Neutrophil (primary cell): ENCODE measurements at regions not wholly inside any gene's neighbourhood (a gene's known extent, or its start where the extent isn't known, plus 50 kb on each side); places are given as distances from the start of the nearest gene placed in this dataset.

Source experiments
- H3K27ac ChIP-seq: fragments of 200-600 bp; sonication (generic); 2 replicates; pipeline ENCODE4 v1.5.1; 2016; ENCODE audit warnings: mild to moderate bottlenecking, moderate library complexity
- H3K27me3 ChIP-seq: fragments of 200-600 bp; sonication (generic); 2 replicates; pipeline ENCODE4 v1.6.0; 2016; ENCODE audit warnings: mild to moderate bottlenecking
- H3K36me3 ChIP-seq: fragments of 200-600 bp; sonication (generic); 2 replicates; pipeline ENCODE4 v1.5.1; 2017
- H3K4me1 ChIP-seq, 2 experiments: fragments of 200-600 bp in 1 of 2; sonication (generic) in 1 of 2; 1 replicate in 1 of 2; 2 replicates in 1 of 2; pipeline versions ENCODE4 v1.5.1 to v1.6.1; 2013 to 2016; ENCODE audit warnings: low read depth in 1 of 2, low read length in 1 of 2, mild to moderate bottlenecking in 1 of 2, moderate library complexity in 1 of 2; ENCODE audit not compliant: control insufficient read depth in 1 of 2, insufficient read depth in 1 of 2
- H3K4me3 ChIP-seq, 2 experiments: fragments of 200-600 bp in 1 of 2; sonication (generic) in 1 of 2; 1 replicate in 1 of 2; 2 replicates in 1 of 2; pipeline ENCODE4 v1.5.1; 2013 to 2016; ENCODE audit warnings: low read depth in 1 of 2, low read length in 1 of 2, mild to moderate bottlenecking in 1 of 2, moderate library complexity in 1 of 2
- H3K9me3 ChIP-seq: fragments of 200-600 bp; sonication (generic); 2 replicates; pipeline ENCODE4 v1.5.1; 2016
- CTCF ChIP-seq: fragments of 200-600 bp; sonication (generic); IDR thresholded peaks from 2 replicates; pipeline ENCODE4 v1.5.1; 2016; ENCODE audit warnings: antibody characterized with exemption

DNA sequence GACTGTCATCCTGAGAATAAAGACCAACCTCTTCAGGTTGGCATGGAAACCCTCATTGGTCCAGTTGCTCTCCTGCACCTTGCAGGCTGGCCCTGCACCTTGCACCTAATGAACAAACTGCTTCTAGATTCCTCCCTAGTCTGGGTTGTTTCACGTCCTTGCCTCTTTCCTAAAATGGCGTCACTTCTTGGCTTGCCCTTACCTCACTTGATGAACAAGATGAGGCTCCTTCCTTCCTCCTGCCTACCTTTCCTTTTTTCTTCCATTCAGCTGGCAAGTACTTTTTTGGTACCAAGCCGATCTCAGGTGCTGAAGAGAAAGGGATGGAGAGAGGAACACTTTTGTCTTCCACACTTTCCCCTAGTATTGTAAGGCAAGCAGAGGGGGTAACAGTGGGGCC, 74.5 kb downstream of the MYCN start:
- Histone ChIP-seq H3K27me3 (peaks cover 64% of the 10 kb centered on the region), H3K9me3 (no peaks in the 10 kb centered on the region), H3K4me3 (no peak overlapping the region), H3K4me1 (no peaks in the 10 kb centered on the region), H3K27ac (no peak overlapping the region), H3K36me3 (no peaks in the 10 kb centered on the region)
- TF ChIP-seq CTCF, result no peak

GRCh38 chr2:16014041-16014787, 73.9 kb downstream of the MYCN start:
- Histone ChIP-seq H3K36me3 (no peaks in the 10 kb centered on the region), H3K27ac (no peak overlapping the region), H3K9me3 (no peaks in the 10 kb centered on the region), H3K27me3 (peaks cover 64% of the 10 kb centered on the region), H3K4me3 (no peak overlapping the region), H3K4me1 (no peaks in the 10 kb centered on the region)
- no peak for TF ChIP-seq CTCF

- no peak for TF ChIP-seq CTCF
- H3K27me3 ChIP-seq, result peaks cover 64% of the 10 kb centered on the region
- H3K27ac ChIP-seq, result no peak overlapping the region
- no peaks in the 10 kb centered on the region for H3K9me3 ChIP-seq
- no peaks in the 10 kb centered on the region for H3K36me3 ChIP-seq
- H3K4me3 ChIP-seq, result no peak overlapping the region
- H3K4me1 ChIP-seq, result no peaks in the 10 kb centered on the region
These were observed 73.1 kb downstream of the MYCN start for GRCh38 chr2:16013359-16013911.

DNA sequence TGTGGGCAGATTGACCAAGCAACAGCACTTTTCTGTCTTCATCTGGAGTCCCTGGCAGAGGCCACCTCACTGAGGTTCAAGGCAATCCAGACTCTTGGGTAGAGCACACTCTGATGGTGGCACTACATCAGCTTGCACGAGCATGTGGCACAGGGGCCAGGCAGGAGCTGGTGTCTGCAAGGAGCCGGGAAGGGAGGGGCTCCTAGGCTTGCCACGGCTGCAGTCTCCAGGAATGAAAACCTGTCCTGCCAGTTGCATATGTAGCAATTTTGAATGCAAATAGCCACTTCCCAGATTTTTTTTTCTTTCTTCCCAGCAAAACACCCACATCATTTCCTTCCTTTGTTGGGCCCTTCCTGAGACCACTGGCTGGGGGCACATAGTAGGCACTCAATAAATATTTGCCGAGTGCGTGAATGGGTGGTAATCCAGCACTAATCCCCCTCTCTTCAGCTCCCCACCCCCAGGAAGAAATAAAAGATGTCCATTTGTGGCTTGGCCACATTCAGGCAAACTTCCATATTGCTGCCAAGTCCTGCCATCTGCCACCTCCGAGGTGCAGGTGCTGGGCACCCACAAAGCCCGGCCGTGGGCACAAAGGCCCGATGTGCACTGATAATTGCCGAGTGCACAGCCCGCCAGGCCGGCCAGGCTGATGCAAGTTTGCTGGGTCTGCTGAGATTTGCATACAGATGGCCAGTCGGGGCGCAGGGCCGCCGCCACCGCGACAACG, 72.4 kb downstream of the MYCN start:
- TF ChIP-seq CTCF, result no peak
- Histone ChIP-seq H3K36me3 (no peaks in the 10 kb centered on the region), H3K27me3 (peaks cover 64% of the 10 kb centered on the region), H3K4me3 (no peak overlapping the region), H3K27ac (no peak overlapping the region), H3K4me1 (no peaks in the 10 kb centered on the region), H3K9me3 (no peaks in the 10 kb centered on the region)

- no peak for TF ChIP-seq CTCF
These were observed 71.8 kb downstream of the MYCN start for GRCh38 chr2:16012029-16012596.

More at GRCh38 chr2:16012029-16012596, 71.8 kb downstream of the MYCN start:
- Histone ChIP-seq H3K4me3 (no peak overlapping the region), H3K4me1 (no peaks in the 10 kb centered on the region), H3K36me3 (no peaks in the 10 kb centered on the region), H3K27ac (no peak overlapping the region), H3K9me3 (no peaks in the 10 kb centered on the region), H3K27me3 (peaks cover 64% of the 10 kb centered on the region)
